ENCODE measurements at regions not wholly inside any gene's neighbourhood (a gene's known extent, or its start where the extent isn't known, plus 50 kb on each side); places are given as distances from the start of the nearest gene placed in this dataset.

DNA sequence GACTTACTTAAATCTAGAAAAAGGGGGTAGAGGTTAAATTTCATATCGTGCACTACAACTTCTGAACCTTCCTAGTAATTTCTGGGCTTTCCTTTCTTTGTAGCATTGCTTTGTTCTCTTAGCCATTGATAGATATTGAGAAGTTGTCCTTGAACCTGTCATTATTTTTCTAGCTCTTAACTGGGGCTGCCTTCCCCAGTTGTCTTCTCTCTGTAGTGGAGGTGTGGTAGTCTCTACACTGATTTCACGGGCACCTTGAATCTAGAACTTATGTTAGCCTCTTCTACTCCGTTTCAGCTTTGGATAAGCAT, 504.0 kb downstream of the PCNX1 start:
- H3F3A ChIP-seq (ENCODE audit: insufficient read depth, low read length), result no peaks in the 10 kb centered on the region
- H3K4me3 ChIP-seq (ENCODE audit: low read depth, low read length, poor library complexity, severe bottlenecking), result no peak overlapping the region
- no peaks in the 10 kb centered on the region for H3K4me1 ChIP-seq (ENCODE audit: insufficient read depth, low read length, severe bottlenecking)
- no peaks in the 10 kb centered on the region for H3K79me2 ChIP-seq (ENCODE audit: insufficient read depth, low read length)
- H3K36me3 ChIP-seq (ENCODE audit: insufficient read depth, low read length), result no peaks in the 10 kb centered on the region
- H4K20me1 ChIP-seq (ENCODE audit: insufficient read depth, low read length), result no peaks in the 10 kb centered on the region
- TF ChIP-seq, protein P1, sequence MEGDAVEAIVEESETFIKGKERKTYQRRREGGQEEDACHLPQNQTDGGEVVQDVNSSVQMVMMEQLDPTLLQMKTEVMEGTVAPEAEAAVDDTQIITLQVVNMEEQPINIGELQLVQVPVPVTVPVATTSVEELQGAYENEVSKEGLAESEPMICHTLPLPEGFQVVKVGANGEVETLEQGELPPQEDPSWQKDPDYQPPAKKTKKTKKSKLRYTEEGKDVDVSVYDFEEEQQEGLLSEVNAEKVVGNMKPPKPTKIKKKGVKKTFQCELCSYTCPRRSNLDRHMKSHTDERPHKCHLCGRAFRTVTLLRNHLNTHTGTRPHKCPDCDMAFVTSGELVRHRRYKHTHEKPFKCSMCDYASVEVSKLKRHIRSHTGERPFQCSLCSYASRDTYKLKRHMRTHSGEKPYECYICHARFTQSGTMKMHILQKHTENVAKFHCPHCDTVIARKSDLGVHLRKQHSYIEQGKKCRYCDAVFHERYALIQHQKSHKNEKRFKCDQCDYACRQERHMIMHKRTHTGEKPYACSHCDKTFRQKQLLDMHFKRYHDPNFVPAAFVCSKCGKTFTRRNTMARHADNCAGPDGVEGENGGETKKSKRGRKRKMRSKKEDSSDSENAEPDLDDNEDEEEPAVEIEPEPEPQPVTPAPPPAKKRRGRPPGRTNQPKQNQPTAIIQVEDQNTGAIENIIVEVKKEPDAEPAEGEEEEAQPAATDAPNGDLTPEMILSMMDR (IDR thresholded peaks at IDR 0.05; ENCODE audit: low read length), result no peak
- no peak for TF ChIP-seq EZH2 (IDR thresholded peaks at IDR 0.05; ENCODE audit: borderline replicate concordance, low read length)
- no peak overlapping the region for H2AFZ ChIP-seq (ENCODE audit: low read length)
- H3K9me2 ChIP-seq (ENCODE audit: low read depth, low read length), result no peaks in the 10 kb centered on the region
- H3K27me3 ChIP-seq (ENCODE audit: insufficient read depth, low read length), result no peaks in the 10 kb centered on the region
- H3K4me2 ChIP-seq (ENCODE audit: low read length), result no peak overlapping the region
- no peak overlapping the region for H3K27ac ChIP-seq (ENCODE audit: low read depth, low read length, poor library complexity, severe bottlenecking)
- no peaks in the 10 kb centered on the region for H3K9me3 ChIP-seq (ENCODE audit: low read length)
- H3K9ac ChIP-seq (ENCODE audit: low read length), result no peak overlapping the region

DNA sequence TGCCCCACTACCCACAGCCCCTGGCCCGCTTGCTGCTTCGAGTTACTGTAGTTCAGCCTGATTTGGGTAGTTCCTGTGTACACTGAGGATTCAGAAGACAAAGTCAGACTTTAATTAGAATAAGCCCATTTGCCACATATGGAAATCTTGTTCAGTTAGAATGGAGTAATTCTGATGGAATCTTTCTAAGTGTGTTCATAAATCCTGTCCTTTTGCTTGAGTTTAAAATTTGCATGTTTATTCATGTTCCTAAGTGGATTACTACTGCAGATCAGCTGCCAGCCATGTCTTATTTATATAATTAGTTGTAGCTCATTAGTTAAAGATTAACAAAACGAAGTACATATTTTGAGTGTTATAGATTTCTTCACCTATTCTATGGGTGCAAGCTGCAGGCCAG, 504.5 kb downstream of the PCNX1 start:
- no peak overlapping the region for H3K4me3 ChIP-seq (ENCODE audit: low read depth, low read length, poor library complexity, severe bottlenecking)
- no peaks in the 10 kb centered on the region for H3K79me2 ChIP-seq (ENCODE audit: insufficient read depth, low read length)
- no peak overlapping the region for H2AFZ ChIP-seq (ENCODE audit: low read length)
- H3K27ac ChIP-seq (ENCODE audit: low read depth, low read length, poor library complexity, severe bottlenecking), result no peak overlapping the region
- H3K36me3 ChIP-seq (ENCODE audit: insufficient read depth, low read length), result no peaks in the 10 kb centered on the region
- H3K9ac ChIP-seq (ENCODE audit: low read length), result no peak overlapping the region
- no peaks in the 10 kb centered on the region for H3K9me3 ChIP-seq (ENCODE audit: low read length)
- H3K4me1 ChIP-seq (ENCODE audit: insufficient read depth, low read length, severe bottlenecking), result no peaks in the 10 kb centered on the region
- no peaks in the 10 kb centered on the region for H4K20me1 ChIP-seq (ENCODE audit: insufficient read depth, low read length)
- H3F3A ChIP-seq (ENCODE audit: insufficient read depth, low read length), result no peaks in the 10 kb centered on the region
- no peaks in the 10 kb centered on the region for H3K9me2 ChIP-seq (ENCODE audit: low read depth, low read length)
- TF ChIP-seq, protein P1 (IDR thresholded peaks at IDR 0.05; ENCODE audit: low read length), result no peak
- TF ChIP-seq EZH2 (IDR thresholded peaks at IDR 0.05; ENCODE audit: borderline replicate concordance, low read length), result no peak
- no peak overlapping the region for H3K4me2 ChIP-seq (ENCODE audit: low read length)
- no peaks in the 10 kb centered on the region for H3K27me3 ChIP-seq (ENCODE audit: insufficient read depth, low read length)

DNA sequence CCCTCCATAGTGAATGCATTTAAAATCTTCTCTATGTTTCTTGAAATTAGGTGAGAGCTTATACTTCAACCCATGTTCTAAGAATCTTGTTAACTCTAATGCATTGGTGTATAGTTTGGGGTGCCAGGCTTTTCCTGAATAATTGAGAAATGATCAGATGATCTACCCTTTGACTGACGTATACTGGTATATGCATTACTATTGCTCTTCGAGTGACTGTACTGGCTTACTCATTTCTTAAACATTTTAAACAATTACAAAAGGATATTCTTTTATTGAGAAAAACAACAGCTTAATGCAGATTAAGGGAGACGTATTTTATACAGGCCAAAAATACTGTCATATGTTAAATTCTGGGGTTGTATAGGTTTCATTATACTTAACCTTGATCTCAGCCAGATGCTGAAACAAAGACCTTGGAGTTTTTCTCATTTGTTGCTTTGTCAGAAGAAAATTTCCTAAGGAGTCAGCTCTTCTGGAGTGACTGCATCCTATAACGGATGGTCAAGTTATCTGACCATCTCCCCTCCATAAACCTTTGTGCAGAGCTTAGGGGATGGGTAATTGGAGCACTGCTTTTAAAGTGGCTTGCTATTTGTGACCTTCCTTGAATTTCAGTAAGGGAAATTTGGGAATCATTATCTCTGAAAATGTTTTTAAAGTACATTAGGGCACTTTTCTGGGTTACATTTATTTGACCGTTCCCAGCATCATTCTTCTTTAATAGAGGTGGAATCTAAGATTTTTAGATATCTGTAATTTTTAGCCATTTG, 507.6 kb downstream of the PCNX1 start:
- no peak overlapping the region for H3K4me3 ChIP-seq (ENCODE audit: low read depth, low read length, poor library complexity, severe bottlenecking)
- H2AFZ ChIP-seq (ENCODE audit: low read length), result no peak overlapping the region

More for the DNA sequence above, 507.6 kb downstream of the PCNX1 start:
- Histone ChIP-seq H3K36me3 (ENCODE audit: insufficient read depth, low read length) (no peaks in the 10 kb centered on the region), H3K79me2 (ENCODE audit: insufficient read depth, low read length) (no peaks in the 10 kb centered on the region), H3K9me3 (ENCODE audit: low read length) (no peaks in the 10 kb centered on the region), H3K4me1 (ENCODE audit: insufficient read depth, low read length, severe bottlenecking) (no peaks in the 10 kb centered on the region), H3K27ac (ENCODE audit: low read depth, low read length, poor library complexity, severe bottlenecking) (no peak overlapping the region), H4K20me1 (ENCODE audit: insufficient read depth, low read length) (no peaks in the 10 kb centered on the region), H3K4me2 (ENCODE audit: low read length) (no peak overlapping the region), H3K9ac (ENCODE audit: low read length) (no peak overlapping the region), H3K27me3 (ENCODE audit: insufficient read depth, low read length) (no peaks in the 10 kb centered on the region), H3F3A (ENCODE audit: insufficient read depth, low read length) (no peaks in the 10 kb centered on the region), H3K9me2 (ENCODE audit: low read depth, low read length) (no peaks in the 10 kb centered on the region)
- TF ChIP-seq, protein P1 (IDR thresholded peaks at IDR 0.05; ENCODE audit: low read length), result no peak
- TF ChIP-seq EZH2 (IDR thresholded peaks at IDR 0.05; ENCODE audit: borderline replicate concordance, low read length), result no peak

All from OCI-LY1 (cell line).